ENCODE measurements at regions not wholly inside any gene's neighbourhood (a gene's known extent, or its start where the extent isn't known, plus 50 kb on each side); places are given as distances from the start of the nearest gene placed in this dataset.

GRCh38 chr10:118246332-118247295 is 95.5 kb downstream of the FAM204A start:
- DNase-seq = no peak

GRCh38 chr10:118243907-118244306 is 98.2 kb downstream of the FAM204A start:
- no peak for DNase-seq
- in situ Hi-C loops (cut with MboI; ENCODE audit: low pct_unique_long_range_greater_than_20kb, low sequenced_read_pairs) = loop anchor here (25.0 kb wide), 1 partner anchor 707 kb away; the partner anchor contains the start of gene EMX2

More at GRCh38 chr10:118246332-118247295, 95.5 kb downstream of the FAM204A start:
- in situ Hi-C loops (cut with MboI; ENCODE audit: low pct_unique_long_range_greater_than_20kb, low sequenced_read_pairs) = loop anchor here (25.0 kb wide), 1 partner anchor 709 kb away; the partner anchor contains the start of gene EMX2

DNA sequence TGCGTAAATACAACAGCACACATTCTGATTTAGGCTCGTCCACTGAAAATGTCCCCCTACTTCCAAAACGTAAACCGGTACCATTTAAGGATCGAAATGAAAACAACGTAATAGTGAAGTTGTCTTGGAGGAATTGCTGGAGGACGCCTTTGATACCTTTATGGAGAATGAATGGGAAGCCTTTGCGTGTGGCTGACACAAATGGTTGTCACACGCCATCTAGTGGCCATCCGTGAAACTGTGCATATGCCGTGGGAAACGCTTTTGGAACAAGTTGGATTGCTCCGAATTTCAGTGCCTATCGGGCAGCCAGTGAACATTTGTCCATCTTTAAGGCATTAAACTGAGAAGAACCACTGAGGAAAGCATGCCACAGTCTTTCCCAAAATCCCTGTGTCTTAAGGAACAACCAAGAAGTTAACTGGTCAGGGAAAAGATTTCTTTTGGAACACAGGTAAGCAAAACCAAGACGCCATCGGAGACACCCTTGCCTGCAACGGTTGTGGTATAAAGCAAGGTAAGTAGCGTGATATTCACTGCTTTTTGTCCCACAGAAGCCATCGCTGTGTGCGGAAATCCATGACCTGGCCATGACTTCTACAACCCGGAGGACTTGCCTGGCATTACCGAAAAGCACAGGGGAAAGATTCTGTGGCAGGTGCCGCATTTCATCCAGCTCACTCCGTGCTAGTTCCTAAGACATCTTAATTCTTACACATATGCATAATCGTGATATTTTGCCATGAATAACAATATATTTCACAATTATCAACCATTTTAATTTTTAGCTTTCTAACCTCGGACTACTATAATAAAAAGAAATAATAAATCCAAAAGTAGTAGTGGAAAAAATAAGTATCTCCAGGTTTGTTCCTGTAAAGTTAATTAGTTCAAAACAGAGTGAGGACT is 100.6 kb downstream of the FAM204A start:
- in situ Hi-C loops (cut with MboI; ENCODE audit: low pct_unique_long_range_greater_than_20kb, low sequenced_read_pairs) = loop anchor here (25.0 kb wide), 1 partner anchor 704 kb away; the partner anchor contains the start of gene EMX2
- peak; percentile 71 for DNase-seq

DNA sequence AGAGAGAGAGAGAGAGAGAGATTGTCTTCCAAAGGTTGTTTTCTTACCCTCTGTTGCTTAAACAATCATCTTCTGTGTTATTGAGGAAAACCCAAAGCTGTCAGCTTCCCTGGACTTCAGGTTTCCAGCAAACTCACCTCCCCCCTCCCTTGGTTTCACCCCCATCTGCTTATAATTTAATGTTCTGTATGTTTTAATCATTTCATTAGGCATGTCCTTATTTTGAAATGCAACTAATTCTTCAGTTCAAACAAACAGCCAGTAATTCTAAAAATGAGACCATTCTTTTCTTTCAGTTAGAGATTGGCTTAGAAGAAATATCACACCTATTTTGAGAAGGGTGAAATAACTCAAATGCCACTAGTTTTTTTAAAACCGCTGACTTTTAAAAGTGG is 102.9 kb downstream of the FAM204A start:
- in situ Hi-C loops (cut with MboI; ENCODE audit: low pct_unique_long_range_greater_than_20kb, low sequenced_read_pairs) = loop anchor here (25.0 kb wide), 1 partner anchor 702 kb away; the partner anchor contains the start of gene EMX2

DNA sequence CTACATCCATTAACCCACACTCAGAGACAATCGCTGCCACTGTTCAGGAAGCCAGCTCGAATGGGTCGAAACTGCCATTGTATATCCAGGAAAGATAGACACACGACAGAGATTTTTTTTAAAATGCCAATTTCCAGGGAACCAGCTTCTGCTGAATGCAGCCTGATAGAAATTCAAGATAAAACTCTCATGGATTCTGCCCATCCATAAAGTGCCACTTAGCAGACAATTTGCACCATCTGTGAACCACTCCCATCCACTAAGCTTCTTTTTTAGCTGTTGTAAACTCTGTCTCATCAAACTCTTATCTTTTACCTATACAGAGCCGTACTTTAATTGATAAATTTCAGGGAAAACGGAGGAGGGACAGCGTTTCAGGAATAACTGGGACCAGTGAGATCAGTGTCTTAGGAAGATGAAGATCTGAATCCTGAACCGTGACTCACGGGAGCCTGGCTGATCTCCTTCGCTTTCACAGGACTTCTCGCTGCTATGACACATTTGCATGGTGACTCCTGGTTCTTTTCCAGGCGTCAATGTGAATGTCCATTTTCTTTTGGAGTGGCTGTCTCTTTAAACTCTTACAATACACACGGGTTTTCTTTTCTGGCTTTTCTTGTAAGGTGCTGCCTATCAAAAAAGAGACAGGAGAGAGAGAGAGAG is 103.4 kb downstream of the FAM204A start:
- in situ Hi-C loops (cut with MboI; ENCODE audit: low pct_unique_long_range_greater_than_20kb, low sequenced_read_pairs) = loop anchor here (25.0 kb wide), 1 partner anchor 701 kb away; the partner anchor contains the start of gene EMX2
- no peak for DNase-seq

More for the DNA sequence above, 102.9 kb downstream of the FAM204A start:
- no peak for DNase-seq

DNA sequence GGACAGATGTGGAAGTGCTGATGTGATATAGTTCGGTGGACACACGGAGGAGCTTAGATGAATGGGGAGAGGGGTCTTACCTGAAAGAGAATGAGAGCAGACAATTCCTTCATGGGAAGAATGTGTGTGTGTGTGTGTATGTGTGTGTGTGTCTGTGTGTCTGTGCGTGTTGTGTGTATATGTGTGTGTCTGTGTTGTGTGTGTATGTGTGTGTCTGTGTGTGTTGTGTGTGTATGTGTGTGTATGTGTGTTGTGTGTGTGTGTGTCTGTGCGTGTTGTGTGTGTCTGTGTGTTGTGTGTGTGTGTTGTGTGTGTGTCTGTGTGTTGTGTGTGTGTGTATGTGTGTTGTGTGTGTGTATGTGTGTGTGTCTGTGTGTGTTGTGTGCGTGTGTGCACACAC is 104.2 kb downstream of the FAM204A start:
- DNase-seq = no peak
- in situ Hi-C loops (cut with MboI; ENCODE audit: low pct_unique_long_range_greater_than_20kb, low sequenced_read_pairs) = loop anchor here (25.0 kb wide), 1 partner anchor 701 kb away; the partner anchor contains the start of gene EMX2

DNA sequence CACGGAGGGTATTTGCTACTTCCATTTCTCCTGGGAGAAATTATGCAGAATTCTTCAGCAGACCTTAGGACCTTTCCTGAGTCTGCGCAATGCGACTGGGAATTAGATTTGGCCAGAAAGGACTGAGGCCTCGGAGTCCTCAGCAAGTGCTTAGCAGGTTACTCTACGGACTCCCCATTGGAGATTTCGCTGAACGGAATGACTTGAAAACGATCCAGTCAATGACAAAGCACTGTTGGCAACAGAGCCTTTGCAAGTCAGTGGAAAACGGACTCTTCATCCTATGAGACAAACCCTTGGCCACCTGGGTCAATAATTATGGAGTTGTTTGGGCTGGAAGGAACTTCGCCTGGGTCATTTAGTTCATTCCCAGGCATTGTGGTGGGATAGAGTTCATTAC is 107.4 kb downstream of the FAM204A start:
- in situ Hi-C loops (cut with MboI; ENCODE audit: low pct_unique_long_range_greater_than_20kb, low sequenced_read_pairs) = loop anchor here (25.0 kb wide), 1 partner anchor 697 kb away; the partner anchor contains the start of gene EMX2
- DNase-seq = no peak

GRCh38 chr10:118220346-118220850 is 121.7 kb downstream of the FAM204A start:
- in situ Hi-C loops (cut with MboI; ENCODE audit: low pct_unique_long_range_greater_than_20kb, low sequenced_read_pairs) = no loop called here
- no peak for DNase-seq

DNA sequence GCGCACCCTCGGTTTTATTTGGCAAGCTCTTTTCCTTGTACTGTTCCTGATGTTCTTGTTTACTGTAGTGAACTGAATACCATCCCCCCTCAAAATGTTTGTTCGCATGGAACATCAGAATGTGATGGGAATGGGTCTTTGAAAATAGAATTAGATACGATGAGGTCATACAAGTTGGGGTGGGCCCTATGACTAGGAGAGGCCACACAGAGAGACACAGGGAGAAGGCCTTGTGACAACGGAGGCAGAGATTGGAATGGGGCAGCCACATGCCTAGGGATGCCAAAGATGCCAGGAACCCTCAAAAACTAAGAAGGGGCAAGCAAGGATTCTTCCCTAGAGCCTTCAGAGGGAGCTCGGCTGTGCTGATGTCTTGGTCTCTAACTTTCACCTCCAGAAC is 123.6 kb downstream of the FAM204A start:
- DNase-seq = no peak
- in situ Hi-C loops (cut with MboI; ENCODE audit: low pct_unique_long_range_greater_than_20kb, low sequenced_read_pairs) = no loop called here

DNA sequence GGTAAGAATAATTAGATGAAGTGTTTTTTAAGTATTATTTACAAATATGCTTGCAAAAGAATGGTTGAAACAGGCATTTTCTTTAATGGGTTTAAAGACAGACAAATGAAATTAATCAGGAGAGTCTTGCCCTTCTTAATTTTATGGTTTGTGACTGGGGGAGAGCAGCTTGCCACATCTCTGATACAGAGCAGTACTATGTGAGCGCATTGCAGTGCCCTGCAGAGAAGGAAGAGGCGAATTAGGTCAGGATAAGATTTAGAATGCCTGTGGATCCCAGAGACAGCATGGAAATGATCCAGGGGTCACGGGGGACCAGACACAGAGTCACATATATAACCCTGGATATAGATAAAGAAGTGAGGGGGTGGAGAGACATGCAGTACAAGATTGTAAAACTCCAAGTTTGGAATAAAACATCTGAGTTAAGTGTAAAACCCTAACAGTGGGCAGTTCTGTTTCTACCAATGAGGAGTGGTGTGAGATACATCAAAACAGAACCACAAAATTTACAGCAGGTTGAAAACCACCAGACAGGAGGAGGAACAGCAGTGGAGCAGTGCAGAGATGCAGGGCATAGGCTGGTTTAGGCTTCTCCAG is 125.5 kb downstream of the FAM204A start:
- in situ Hi-C loops (cut with MboI; ENCODE audit: low pct_unique_long_range_greater_than_20kb, low sequenced_read_pairs) = no loop called here
- no peak for DNase-seq

DNA sequence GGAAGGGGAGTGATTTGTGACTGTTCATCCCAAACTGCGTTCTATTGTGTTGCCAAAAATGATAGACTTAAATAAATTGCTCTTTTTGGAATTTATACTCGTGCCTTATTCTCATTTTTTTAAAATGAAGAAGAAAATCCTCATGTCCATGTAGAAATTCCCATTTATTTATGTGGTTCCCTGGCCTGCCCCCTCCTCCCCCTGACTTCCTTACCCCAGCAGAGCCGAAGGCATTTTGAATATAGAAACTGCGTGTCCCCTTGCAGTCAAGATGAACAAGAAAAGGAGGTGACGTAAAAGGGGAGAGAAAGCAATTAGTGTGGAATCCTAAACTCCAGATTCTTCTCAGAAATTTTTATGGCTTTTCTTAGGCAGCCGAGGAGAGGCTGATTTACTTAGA is 126.1 kb downstream of the FAM204A start:
- DNase-seq = no peak
- in situ Hi-C loops (cut with MboI; ENCODE audit: low pct_unique_long_range_greater_than_20kb, low sequenced_read_pairs) = no loop called here

DNA sequence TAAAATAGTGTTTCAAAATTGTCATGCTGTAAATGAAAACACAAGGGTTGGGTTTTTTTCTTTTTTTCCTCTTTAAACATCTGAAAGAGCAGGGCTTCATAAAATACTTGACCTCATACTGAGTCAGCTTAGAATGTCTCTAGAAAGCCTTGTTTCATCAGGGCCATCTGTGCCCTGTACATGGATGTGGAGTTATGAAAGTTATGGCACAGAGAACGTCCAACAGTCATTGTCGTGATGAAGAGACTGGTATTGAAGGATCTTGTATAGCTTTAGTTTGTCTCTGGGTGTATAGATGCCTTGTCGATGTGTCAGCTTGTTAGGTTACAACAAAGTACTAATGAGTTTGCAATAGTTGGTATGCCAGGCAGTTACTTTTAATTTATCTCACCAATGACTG is 127.3 kb downstream of the FAM204A start:
- DNase-seq = no peak
- in situ Hi-C loops (cut with MboI; ENCODE audit: low pct_unique_long_range_greater_than_20kb, low sequenced_read_pairs) = no loop called here

DNA sequence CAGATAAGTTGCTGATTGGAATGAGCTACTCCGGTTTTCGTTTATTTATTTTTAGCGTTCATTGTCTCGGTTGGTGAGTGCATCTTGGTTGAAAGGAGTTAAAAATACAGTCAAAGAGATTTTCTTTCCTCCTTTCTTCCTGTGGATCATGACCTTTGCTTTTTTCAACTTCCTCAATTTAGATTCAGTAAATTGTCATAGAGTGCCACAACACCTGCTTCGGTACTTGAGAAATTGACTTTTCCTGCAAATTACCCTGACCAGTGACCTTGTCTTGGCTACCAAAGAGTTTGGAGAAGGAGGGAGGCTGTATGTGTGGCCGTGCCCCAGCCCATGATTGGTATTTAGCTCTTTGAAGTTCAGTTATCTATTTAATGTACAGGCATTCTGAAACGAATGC is 128.7 kb downstream of the FAM204A start:
- DNase-seq = peak; percentile 31
- in situ Hi-C loops (cut with MboI; ENCODE audit: low pct_unique_long_range_greater_than_20kb, low sequenced_read_pairs) = no loop called here

GRCh38 chr10:118210276-118210675 is 131.8 kb downstream of the FAM204A start:
- no peak for DNase-seq
- in situ Hi-C loops (cut with MboI; ENCODE audit: low pct_unique_long_range_greater_than_20kb, low sequenced_read_pairs) = no loop called here

DNA sequence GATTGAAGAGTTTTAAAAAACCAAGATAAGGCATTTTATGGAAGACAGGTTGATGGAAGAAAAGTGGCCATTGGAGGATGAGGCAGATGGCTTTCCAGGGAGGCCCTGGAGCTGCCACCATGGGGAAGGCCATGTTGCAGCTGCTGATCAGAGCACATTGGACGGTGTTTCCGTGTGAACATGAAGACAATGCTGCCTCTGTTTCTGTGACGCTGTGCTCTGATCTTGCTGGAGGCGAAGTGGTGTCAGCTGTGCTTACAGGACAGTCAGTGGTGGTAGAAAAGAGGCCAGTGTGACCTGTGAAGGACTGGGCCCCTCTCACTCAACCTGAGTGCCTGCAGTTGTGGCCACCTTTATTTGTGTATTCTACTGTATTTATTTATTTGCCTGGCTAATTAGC is 132.9 kb downstream of the FAM204A start:
- in situ Hi-C loops (cut with MboI; ENCODE audit: low pct_unique_long_range_greater_than_20kb, low sequenced_read_pairs) = no loop called here
- DNase-seq = no peak

- in situ Hi-C loops (cut with MboI; ENCODE audit: low pct_unique_long_range_greater_than_20kb, low sequenced_read_pairs) = no loop called here
These were observed 134.6 kb downstream of the FAM204A start for GRCh38 chr10:118207470-118208007.

GRCh38 chr10:118204292-118204943 is 137.7 kb downstream of the FAM204A start:
- in situ Hi-C loops (cut with MboI; ENCODE audit: low pct_unique_long_range_greater_than_20kb, low sequenced_read_pairs) = no loop called here
- DNase-seq = no peak

More at GRCh38 chr10:118207470-118208007, 134.6 kb downstream of the FAM204A start:
- no peak for DNase-seq

Data from KBM-7 (cell line).